Right atrium auricular region (tissue), 2 donors: ENCODE measurements at regions not wholly inside any gene's neighbourhood (a gene's known extent, or its start where the extent isn't known, plus 50 kb on each side); places are given as distances from the start of the nearest gene placed in this dataset.

Experiments
- DNase-seq: peaks from one replicate; pipeline ENCODE4 v3.0.0-alpha.2; 2019; ENCODE audit warnings: low spot score
- H3K27ac ChIP-seq, 2 donors: fragments of 200-600 bp; sonication (generic); 1 replicate in 1 of 2; 2 replicates in 1 of 2; pipeline ENCODE4 v1.5.1; 2016 to 2019
- H3K27me3 ChIP-seq, 2 donors: fragments of 200-600 bp; sonication (generic); one replicate each; pipeline versions ENCODE4 v1.5.1 to v1.6.0; 2017 to 2019
- H3K36me3 ChIP-seq: fragments of 200-600 bp; sonication (generic); one replicate; pipeline ENCODE4 v1.5.1; 2016
- H3K4me1 ChIP-seq, 2 donors: fragments of 200-600 bp; sonication (generic); one replicate each; pipeline versions ENCODE4 v1.5.1 to v1.6.0; 2017 to 2019
- H3K4me3 ChIP-seq, 2 donors: fragments of 200-600 bp; sonication (generic); 1 replicate in 1 of 2; 2 replicates in 1 of 2; pipeline ENCODE4 v1.5.1; 2017 to 2019; ENCODE audit warnings: mild to moderate bottlenecking in 1 of 2, moderate library complexity in 1 of 2
- H3K9me3 ChIP-seq, 2 donors: fragments of 200-600 bp; sonication (generic); one replicate each; pipeline ENCODE4 v1.5.1; 2019
- CTCF ChIP-seq, 2 donors: fragments of 200-600 bp; sonication (generic); IDR thresholded peaks; one replicate each; pipeline ENCODE4 v1.5.1; 2019; ENCODE audit warnings: antibody characterized with exemption in 2 of 2

GRCh38 chr20:22838001-22838400 lies 197.1 kb upstream of the SSTR4 start:
- Histone ChIP-seq H3K27ac (no peak overlapping the region), H3K36me3 (no peaks in the 10 kb centered on the region), H3K27me3 (no peaks in the 10 kb centered on the region), H3K4me3 (no peak overlapping the region), H3K9me3 (no peaks in the 10 kb centered on the region), H3K4me1 (no peaks in the 10 kb centered on the region)
- DNase-seq: no peak
- no peak for TF ChIP-seq CTCF (IDR thresholded peaks at IDR 0.05)

GRCh38 chr20:22841846-22842245 lies 193.3 kb upstream of the SSTR4 start:
- no peaks in the 10 kb centered on the region for H3K9me3 ChIP-seq
- no peak for TF ChIP-seq CTCF (IDR thresholded peaks at IDR 0.05)
- H3K4me3 ChIP-seq: no peak overlapping the region
- no peak overlapping the region for H3K27ac ChIP-seq
- H3K4me1 ChIP-seq: no peaks in the 10 kb centered on the region
- no peak for DNase-seq
- H3K27me3 ChIP-seq: no peaks in the 10 kb centered on the region
- H3K36me3 ChIP-seq: no peaks in the 10 kb centered on the region

- Histone ChIP-seq H3K27me3 (no peaks in the 10 kb centered on the region), H3K36me3 (no peaks in the 10 kb centered on the region), H3K4me1 (no peaks in the 10 kb centered on the region), H3K4me3 (no peak overlapping the region), H3K27ac (no peak overlapping the region), H3K9me3 (peaks cover 0 to 5% of the 10 kb centered on the region in 2 donors)
- no peak for TF ChIP-seq CTCF (IDR thresholded peaks at IDR 0.05)
- no peak for DNase-seq
Observed at GRCh38 chr20:22842793-22843192, 192.3 kb upstream of the SSTR4 start.

GRCh38 chr20:22844959-22845358 lies 190.2 kb upstream of the SSTR4 start:
- Histone ChIP-seq H3K4me1 (no peaks in the 10 kb centered on the region), H3K9me3 (peaks cover 0 to 5% of the 10 kb centered on the region in 2 donors), H3K36me3 (no peaks in the 10 kb centered on the region), H3K27me3 (no peaks in the 10 kb centered on the region), H3K4me3 (no peak overlapping the region), H3K27ac (no peak overlapping the region)
- DNase-seq: no peak
- TF ChIP-seq CTCF (IDR thresholded peaks at IDR 0.05): no peak

GRCh38 chr20:22846863-22847262 lies 188.2 kb upstream of the SSTR4 start:
- no peaks in the 10 kb centered on the region for H3K36me3 ChIP-seq
- no peaks in the 10 kb centered on the region for H3K4me1 ChIP-seq
- no peaks in the 10 kb centered on the region for H3K27me3 ChIP-seq
- H3K4me3 ChIP-seq: no peak overlapping the region
- H3K27ac ChIP-seq: no peak overlapping the region
- no peak for TF ChIP-seq CTCF (IDR thresholded peaks at IDR 0.05)
- no peak for DNase-seq
- H3K9me3 ChIP-seq: peaks cover 0 to 8% of the 10 kb centered on the region in 2 donors

- Histone ChIP-seq H3K9me3 (peaks cover 0 to 8% of the 10 kb centered on the region in 2 donors), H3K4me3 (no peak overlapping the region), H3K36me3 (no peaks in the 10 kb centered on the region), H3K4me1 (no peaks in the 10 kb centered on the region), H3K27ac (no peak overlapping the region), H3K27me3 (no peaks in the 10 kb centered on the region)
- no peak for DNase-seq
- no peak for TF ChIP-seq CTCF (IDR thresholded peaks at IDR 0.05)
Observed at GRCh38 chr20:22848364-22848763, 186.7 kb upstream of the SSTR4 start.
